ENCODE measurements at regions not wholly inside any gene's neighbourhood (a gene's known extent, or its start where the extent isn't known, plus 50 kb on each side); places are given as distances from the start of the nearest gene placed in this dataset.

GRCh38 chr7:113010377-113010776 is 76.2 kb downstream of the GPR85 start:
- TF ChIP-seq, protein P1, sequence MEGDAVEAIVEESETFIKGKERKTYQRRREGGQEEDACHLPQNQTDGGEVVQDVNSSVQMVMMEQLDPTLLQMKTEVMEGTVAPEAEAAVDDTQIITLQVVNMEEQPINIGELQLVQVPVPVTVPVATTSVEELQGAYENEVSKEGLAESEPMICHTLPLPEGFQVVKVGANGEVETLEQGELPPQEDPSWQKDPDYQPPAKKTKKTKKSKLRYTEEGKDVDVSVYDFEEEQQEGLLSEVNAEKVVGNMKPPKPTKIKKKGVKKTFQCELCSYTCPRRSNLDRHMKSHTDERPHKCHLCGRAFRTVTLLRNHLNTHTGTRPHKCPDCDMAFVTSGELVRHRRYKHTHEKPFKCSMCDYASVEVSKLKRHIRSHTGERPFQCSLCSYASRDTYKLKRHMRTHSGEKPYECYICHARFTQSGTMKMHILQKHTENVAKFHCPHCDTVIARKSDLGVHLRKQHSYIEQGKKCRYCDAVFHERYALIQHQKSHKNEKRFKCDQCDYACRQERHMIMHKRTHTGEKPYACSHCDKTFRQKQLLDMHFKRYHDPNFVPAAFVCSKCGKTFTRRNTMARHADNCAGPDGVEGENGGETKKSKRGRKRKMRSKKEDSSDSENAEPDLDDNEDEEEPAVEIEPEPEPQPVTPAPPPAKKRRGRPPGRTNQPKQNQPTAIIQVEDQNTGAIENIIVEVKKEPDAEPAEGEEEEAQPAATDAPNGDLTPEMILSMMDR (conservative IDR thresholded peaks at IDR 0.05; ENCODE audit: low read depth in 2 of 2), result no peak
- no peak for TF ChIP-seq POLR2AphosphoS5 (IDR thresholded peaks at IDR 0.05; ENCODE audit: low read depth)
- TF ChIP-seq EZH2phosphoT487 (IDR thresholded peaks at IDR 0.05; ENCODE audit: unreplicated experiment), result no peak
- TF ChIP-seq, protein P2, sequence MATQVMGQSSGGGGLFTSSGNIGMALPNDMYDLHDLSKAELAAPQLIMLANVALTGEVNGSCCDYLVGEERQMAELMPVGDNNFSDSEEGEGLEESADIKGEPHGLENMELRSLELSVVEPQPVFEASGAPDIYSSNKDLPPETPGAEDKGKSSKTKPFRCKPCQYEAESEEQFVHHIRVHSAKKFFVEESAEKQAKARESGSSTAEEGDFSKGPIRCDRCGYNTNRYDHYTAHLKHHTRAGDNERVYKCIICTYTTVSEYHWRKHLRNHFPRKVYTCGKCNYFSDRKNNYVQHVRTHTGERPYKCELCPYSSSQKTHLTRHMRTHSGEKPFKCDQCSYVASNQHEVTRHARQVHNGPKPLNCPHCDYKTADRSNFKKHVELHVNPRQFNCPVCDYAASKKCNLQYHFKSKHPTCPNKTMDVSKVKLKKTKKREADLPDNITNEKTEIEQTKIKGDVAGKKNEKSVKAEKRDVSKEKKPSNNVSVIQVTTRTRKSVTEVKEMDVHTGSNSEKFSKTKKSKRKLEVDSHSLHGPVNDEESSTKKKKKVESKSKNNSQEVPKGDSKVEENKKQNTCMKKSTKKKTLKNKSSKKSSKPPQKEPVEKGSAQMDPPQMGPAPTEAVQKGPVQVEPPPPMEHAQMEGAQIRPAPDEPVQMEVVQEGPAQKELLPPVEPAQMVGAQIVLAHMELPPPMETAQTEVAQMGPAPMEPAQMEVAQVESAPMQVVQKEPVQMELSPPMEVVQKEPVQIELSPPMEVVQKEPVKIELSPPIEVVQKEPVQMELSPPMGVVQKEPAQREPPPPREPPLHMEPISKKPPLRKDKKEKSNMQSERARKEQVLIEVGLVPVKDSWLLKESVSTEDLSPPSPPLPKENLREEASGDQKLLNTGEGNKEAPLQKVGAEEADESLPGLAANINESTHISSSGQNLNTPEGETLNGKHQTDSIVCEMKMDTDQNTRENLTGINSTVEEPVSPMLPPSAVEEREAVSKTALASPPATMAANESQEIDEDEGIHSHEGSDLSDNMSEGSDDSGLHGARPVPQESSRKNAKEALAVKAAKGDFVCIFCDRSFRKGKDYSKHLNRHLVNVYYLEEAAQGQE (IDR thresholded peaks at IDR 0.05; ENCODE audit: unreplicated experiment), result no peak
- no peak for TF ChIP-seq CREB1 (CRISPR knock-in tag; IDR thresholded peaks at IDR 0.05; ENCODE audit: low read depth)
- TF ChIP-seq, protein P3, sequence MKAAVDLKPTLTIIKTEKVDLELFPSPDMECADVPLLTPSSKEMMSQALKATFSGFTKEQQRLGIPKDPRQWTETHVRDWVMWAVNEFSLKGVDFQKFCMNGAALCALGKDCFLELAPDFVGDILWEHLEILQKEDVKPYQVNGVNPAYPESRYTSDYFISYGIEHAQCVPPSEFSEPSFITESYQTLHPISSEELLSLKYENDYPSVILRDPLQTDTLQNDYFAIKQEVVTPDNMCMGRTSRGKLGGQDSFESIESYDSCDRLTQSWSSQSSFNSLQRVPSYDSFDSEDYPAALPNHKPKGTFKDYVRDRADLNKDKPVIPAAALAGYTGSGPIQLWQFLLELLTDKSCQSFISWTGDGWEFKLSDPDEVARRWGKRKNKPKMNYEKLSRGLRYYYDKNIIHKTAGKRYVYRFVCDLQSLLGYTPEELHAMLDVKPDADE (IDR thresholded peaks at IDR 0.05), result no peak
- no peak for TF ChIP-seq JUNB (IDR thresholded peaks at IDR 0.05; ENCODE audit: unreplicated experiment)
- no peak for TF ChIP-seq EZH2 (IDR thresholded peaks at IDR 0.05; ENCODE audit: low read depth, unreplicated experiment)
- TF ChIP-seq STAT1 (IDR thresholded peaks at IDR 0.05; ENCODE audit: unreplicated experiment), result no peak
- TF ChIP-seq ZNF462 (CRISPR knock-in tag; IDR thresholded peaks at IDR 0.05), result no peak

All from GM23338 (cell line).